Stimulated activated CD4-positive, alpha-beta T cell treated with anti-CD3 and anti-CD28 coated beads, Interleukin-4, amount 100 ng/mL, for 24 hours (primary cell): ENCODE measurements at regions not wholly inside any gene's neighbourhood (a gene's known extent, or its start where the extent isn't known, plus 50 kb on each side); places are given as distances from the start of the nearest gene placed in this dataset.

Experiments used
- DNase-seq: peaks from one replicate; pipeline ENCODE4 v3.0.0-alpha.2; 2020

GRCh38 chr2:106041150-106041549 lies 153.0 kb downstream of the UXS1 start:
- DNase-seq, result no peak

DNA sequence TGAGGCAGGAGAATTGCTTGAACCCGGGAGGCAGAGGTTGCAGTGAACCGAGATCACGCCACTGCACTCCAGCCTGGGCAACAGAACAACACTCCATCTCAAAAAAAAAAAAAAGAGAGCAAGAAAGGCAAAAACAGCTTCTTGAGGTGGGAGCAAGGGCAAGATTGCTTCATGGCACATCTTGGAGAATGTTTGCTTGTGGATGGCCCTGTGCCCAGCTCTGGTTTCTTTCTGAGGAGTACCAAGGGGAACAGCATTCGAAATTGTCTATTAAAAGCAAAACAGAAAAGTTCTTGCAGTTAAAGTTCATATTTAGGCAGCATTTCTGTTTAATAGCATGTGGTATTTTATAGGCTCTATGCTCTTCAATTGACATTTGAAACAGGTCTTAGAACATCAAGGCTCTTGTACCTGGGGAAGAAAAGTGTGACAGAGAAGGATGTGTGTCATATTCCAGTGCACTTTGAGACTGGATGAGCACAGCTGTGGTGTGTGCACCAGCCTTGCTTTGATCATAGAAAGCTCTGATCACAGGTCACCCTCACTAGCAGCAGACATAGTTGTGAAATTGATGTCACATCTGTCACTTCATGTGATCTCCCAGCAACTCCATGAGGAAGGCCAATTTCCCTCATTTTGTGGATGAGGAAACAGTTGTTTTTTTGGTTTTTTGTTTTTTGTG lies 154.3 kb downstream of the UXS1 start:
- DNase-seq, result no peak

- DNase-seq, result no peak
These were observed 155.3 kb downstream of the UXS1 start for GRCh38 chr2:106038601-106039375.

DNA sequence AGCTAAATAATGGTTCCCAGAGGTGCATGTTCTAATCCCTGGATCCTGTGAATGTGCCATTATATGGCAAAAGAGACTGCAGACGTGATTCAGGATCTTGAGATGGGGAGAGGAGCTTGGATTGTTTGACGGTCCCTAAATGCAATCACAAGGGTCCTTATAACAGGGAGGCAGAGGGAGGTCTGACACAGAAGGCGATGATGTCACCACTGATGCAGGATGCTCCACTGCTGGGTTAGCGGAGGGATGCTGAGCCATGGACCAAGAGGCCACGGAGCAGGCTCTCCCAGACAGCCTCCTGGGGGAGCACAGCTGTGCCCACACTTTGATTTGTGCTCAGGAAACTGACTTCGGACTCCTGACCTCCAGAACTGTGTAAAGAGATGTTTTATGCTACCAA lies 156.2 kb downstream of the UXS1 start:
- DNase-seq, result no peak

DNA sequence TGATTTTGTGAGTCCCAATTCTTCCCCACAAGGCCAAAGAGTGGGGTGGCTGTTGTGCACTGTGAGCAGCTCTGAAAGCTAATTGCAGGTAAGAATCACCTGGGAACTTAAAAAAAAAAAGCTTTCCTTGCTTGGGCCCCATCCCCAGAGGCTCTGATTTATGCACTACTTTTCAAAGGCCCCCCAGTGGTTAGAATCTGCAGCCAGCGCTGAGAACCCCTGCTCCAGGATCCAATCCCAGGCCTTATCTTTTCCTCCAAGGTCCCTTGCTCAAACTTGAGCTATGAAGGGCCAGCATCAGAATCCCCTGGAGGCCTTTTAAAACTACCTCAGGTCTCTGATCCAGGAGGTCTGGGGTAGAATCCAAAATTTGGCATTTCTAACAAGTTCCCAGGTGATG lies 156.8 kb downstream of the UXS1 start:
- no peak for DNase-seq

- no peak for DNase-seq
These were observed 159.8 kb downstream of the UXS1 start for GRCh38 chr2:106034325-106034724.

- no peak for DNase-seq
These were observed 161.4 kb downstream of the UXS1 start for GRCh38 chr2:106032676-106033075.

DNA sequence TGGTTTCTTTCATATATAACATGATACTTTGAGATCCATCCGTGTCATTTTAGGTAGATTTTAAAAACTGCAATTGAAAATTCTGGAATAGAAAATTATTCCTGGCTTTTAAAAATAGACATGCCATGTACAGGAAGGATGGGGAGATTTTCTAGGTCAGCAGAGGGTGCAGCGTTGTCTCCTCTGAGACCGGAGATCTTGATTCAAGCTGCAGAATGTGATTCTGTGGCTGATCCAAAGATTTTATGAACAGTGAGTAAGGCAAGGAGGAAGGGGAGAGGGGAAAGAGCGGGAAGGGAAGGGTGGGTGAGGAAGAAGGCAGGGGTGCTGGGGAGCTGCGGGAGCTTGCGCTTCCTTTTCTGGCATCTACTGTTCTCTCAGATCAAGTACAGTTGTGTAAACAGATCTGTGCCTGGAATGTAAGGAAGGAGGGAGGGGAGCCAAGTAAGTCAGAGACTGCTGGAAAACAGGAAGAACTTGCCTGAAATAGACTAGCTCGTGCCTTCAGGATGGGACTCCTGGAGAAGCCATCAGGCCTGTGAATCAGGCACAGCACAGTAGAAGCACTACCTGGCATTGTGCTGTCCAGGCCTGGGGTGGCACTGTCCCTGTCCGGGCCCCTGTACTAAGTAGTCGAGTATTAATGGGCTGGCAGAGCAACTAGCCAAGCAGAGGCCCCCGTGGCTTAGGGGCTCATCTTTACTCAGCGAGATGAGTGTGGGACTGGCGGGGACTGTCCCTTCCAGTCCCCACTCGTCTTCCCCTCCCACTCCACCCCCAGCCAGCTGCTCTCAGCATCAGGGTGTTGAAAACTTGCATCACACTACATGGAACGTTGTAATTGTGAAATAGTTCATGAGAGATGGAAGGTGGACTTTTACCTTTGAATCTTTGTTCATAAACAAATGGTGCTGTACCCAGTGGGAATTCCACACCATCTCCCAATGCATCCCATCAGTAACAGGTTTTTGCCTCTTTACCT lies 163.5 kb downstream of the UXS1 start:
- DNase-seq, result peak; percentile 61

DNA sequence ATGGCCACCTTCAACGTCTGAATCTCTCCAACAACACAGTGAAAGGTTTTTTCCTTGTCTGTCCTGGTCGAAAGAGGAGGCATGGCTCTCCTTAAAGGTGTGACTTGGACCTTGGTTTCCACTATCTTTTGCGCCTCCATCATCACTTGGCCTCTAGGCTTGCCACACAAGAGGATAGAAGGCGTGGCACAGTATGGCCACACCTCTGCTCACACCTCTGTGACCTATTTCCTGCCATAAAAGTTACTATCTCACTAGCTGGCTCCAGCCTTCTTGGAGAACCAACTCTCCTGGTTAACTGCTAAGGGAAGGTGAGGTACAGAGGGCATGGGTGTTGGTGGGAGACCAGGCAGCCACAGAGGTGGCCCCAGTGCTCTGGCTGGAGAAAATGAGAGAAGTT lies 165.9 kb downstream of the UXS1 start:
- DNase-seq, result no peak

DNA sequence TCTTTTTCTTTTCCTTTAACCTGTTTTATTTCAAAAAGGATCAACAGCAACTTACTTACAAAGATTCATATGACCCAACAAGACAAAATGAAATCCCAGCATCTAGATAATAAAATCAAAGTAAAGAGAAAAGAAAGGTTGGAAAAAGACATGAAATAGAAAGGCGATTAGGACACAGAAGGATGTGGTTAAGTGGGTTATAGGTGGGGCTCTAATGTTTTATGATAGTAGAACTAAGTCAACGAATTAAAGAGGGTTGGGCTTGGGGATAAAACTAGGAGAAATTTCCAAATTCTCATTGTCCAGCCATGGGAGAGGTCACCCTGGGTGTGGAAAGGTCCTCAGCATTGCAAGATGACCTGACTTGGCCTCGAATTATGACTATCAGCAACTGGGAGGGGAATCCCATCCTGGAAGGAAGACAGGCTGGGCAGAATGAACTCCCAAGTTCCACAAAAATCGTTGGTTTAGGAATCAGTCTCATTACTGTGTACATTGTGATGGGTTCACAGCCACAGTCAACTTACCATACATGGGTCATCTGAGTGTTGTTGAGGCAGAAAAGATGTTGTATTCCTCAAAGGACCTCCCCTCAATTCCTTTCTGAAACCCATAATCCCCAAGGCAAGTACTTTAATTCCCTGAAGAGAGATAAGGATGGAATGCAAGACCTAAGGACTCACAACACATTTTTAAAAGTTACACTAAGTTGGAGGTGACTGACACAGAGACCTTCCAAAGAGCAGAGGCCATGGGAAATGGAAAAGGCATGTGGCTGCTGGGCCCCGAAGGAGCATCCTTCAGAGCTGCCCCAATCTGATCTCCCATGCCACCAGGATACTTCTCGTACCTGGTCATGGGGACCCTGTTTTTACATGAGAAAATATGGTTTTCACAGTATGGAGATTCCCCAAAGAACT lies 167.6 kb downstream of the UXS1 start:
- DNase-seq, result no peak

GRCh38 chr2:106025796-106026195 lies 168.3 kb downstream of the UXS1 start:
- no peak for DNase-seq

DNA sequence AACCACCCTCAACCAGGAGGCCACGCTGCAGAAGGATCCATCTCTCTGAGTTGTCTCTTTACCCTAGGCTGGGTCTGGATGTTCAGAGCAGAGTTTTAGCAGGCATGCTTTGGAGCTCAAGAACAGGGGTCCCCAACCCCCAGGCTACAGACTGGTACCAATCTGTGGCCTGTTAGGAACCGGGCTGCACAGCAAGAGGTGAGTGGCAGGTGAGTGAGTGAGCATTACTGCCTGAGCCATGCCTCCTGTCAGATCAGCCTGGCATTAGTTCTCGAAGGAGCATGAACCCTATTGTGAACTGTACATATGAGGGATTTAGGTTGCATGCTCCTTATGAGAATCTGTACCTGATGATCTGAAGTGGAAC lies 172.5 kb downstream of the UXS1 start:
- DNase-seq, result no peak

DNA sequence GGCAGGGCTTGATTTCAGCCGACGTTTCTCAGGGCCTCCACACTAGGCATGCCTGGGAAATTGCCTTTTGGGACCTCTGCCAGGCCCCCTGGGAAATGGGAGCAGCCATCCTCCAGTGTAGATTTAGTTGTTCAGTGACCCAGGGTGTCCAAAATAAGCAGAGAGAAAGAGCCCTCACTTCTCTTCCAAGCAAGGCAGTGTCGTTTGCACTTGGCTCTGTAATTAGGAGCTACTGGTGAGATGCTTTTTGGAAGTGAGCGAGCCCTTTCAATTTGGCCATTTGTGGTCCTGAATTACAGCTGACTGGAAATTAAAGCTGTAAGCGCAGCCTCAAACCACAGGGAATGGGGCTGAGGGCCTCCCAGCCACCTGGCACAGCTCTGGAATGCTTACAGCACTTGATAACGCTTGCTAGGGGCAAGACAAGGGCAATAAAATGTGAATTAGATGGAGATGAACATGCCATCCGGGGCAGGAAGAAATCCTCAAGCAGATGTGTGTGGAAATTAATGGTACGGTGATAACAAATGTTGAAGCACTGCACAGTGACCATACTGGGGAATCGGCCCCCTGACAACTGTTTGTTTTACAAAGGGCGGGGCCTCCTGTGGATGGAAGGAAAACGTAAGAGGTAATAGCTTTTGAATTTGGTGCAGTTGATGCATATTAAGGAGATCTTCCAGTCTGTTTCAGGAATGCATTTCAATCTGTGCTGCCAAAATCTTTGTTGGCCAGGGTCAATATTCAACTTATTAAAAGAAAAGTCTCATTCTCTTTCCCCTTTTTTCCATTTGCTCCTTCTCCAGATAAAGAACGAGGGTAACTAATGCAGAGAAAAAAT lies 173.1 kb downstream of the UXS1 start:
- no peak for DNase-seq

DNA sequence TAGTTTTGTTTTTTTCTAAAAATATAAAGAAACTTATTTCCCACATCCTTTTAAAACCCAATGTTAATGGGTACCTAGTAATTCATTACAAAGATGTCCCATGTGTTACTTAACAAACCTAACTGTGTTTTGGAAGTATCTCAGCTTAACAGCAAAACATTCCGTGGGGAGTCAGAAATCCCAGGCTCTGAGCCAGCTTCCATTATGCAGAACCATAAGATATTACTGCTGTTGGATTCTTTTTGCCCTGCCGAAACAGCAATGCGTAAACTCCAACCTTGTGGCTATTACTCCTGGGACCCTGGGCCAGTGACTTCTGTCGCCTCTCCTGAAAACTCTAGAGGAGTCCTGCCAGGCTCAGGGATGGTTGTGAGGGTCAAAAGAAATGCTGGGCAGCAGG lies 174.1 kb downstream of the UXS1 start:
- no peak for DNase-seq

DNA sequence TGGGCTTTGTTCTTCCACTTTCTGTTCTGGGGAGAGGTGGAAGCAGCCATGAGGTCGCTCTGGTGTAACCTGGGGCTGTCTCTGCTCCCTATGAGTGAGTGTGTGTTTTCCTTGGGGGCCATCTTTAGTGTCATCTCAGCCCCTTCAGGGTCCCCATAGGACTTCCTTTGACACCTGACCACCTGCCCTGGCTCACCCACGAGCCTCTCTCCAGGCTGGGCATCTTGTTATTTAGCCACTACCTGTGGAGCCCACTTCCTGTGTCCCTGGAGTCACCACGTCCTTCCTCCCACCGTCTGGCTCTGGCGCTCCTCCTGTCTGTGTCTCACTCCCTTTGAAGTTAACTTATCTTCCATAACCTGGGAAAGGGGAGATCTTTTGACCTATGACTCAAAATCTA lies 176.0 kb downstream of the UXS1 start:
- DNase-seq, result no peak

GRCh38 chr2:106012591-106013347 lies 181.3 kb downstream of the UXS1 start:
- DNase-seq, result no peak

DNA sequence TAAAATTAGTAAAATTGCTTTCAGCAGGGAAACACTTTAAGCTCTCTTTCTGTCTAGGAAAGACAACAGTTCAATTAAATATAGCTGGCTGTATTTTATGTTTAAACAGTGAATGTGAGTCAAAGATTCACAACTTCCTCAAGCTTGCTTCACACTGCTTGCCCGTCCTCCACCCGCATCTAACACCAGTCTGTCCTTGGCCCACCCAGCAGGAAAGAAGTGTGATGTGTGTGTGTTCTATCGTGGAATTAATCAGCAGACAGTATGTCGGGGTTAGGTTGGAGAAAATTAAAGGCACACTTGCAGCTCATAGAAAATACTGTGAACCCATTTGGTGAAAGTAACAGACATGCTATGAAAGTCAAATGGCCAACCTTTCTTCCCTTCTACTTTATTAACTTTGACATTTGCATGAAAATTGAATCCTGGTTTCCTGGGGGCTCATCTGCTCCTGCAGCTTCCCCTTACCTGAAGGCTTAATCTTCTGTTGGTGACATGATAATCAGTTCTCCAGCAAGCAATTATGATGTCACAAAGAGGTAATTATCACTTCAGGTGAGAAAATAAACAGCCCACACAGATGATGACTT lies 182.0 kb downstream of the UXS1 start:
- DNase-seq, result no peak

- DNase-seq, result no peak
These were observed 182.7 kb downstream of the UXS1 start for GRCh38 chr2:106011380-106011779.

DNA sequence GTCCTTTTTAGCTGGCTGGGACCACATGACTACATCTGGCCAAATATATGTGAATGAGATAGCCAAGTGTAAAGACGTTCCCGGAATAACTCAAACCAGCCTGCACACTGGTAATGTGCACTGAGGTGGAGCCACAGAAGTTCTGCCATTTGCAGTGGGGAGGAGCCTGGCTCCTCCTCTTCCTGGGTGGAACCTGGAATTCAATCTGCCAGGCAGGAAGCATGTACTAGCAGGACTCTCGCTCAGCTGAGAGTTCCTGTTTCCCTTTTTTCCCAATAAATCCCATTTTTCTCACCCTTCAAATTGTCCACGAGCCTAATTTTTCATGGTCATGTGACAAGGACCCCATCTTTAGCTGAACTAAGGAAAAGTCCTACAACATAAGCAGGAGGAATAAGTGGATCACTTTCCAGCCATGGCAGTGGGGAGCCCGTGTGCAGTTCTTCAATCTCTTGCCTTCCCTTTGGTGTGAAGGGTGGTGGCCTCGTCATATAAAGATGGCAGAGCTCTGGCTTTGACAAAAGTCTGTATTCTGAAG lies 183.2 kb downstream of the UXS1 start:
- no peak for DNase-seq

GRCh38 chr2:106009096-106009495 lies 185.0 kb downstream of the UXS1 start:
- no peak for DNase-seq
